Stimulated activated CD8-positive, alpha-beta memory T cell treated with anti-CD3 and anti-CD28 coated beads, Interleukin-4, amount 100 ng/mL, for 48 hours (primary cell): ENCODE measurements at regions not wholly inside any gene's neighbourhood (a gene's known extent, or its start where the extent isn't known, plus 50 kb on each side); places are given as distances from the start of the nearest gene placed in this dataset.

Experiments used
- DNase-seq: peaks from one replicate; pipeline ENCODE4 v3.0.0-alpha.2; 2020

DNA sequence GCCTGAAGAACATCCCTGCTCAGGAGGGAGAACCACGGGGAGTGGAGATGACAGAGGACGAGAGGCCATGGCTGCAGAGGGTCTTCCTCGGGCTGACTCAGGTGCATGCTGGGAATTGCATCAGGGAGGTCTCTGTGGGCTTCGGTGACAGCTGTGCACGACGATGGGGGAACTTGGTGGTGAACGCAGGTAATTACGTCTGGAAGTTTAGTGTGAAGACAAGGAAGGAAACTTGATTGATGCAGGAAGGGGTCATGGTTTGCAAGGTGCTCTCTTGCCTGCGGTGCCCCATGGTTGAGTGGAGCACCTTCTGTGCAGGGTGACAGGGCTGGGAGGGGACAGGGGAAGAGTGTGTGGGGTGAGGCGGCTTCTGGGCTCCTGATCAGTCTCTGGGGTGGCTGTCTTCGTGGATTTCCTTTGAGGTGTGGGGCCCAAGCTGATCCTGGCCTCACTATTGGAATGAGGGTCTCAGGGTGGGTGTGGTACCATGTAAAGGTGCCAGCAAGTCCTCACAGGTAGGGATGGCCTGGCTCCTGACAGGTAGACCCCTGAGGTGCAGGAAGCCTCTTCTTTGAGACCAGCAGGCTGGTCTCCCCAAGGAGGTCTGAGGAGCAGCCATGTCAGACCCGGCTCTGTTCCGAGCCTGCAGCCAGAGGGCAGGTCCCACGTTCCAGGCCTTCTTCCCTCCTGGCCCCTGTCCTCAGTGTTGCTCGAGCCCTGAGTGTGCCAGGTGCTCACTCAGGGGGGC is 1020.1 kb downstream of the TBC1D22A start:
- DNase-seq, result no peak

DNA sequence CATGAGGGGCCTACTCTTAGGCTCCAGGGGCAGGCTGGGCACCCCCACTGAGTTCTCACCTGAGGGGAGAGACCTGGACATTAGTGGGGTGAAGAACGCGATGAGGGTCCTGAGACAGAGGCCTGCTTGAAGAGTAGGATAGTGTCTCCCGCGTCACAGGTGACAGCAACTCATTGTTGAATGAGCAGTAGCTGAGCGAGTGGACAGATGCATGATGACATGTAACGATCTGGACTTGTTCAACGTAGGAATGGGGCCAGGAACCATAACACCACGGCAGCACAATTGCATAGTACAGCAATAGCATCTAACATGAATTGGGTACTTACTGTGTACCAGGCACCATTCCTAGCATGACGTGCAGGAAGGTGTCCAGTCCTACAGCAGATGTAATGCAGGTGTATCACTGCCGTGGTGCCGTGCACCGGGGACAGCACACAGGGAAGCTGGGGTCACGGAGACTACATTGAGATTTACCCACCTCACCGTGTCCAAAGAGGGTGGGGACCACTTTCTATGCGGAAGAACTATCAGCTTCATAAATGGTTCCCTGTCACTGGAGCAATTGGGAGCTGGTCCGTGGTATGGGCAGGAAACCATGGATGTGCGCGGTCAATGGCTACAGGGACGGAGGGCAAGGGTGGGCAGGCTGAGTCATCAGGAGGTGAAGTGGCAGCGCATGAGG is 1019.1 kb downstream of the TBC1D22A start:
- DNase-seq, result no peak

DNA sequence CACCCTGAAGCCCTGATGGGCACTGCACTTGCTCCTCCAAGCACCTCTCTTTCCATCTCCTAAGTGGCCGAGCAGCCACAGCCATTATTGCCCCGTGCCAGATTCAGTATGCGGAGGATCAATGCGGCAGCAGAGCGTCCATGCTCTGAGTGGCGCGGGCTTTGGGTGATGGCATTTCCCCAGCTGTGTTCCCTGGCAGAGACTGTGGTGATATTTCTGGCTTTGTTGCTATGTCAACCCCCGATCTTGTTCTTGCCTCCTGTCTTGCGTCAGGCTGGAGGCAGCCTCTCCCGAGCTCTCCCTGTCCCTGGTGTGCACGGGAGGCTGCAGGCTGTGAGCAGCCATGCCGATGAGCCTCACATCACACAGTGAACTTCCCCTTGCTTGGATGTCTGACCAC is 1018.6 kb downstream of the TBC1D22A start:
- DNase-seq, result no peak

DNA sequence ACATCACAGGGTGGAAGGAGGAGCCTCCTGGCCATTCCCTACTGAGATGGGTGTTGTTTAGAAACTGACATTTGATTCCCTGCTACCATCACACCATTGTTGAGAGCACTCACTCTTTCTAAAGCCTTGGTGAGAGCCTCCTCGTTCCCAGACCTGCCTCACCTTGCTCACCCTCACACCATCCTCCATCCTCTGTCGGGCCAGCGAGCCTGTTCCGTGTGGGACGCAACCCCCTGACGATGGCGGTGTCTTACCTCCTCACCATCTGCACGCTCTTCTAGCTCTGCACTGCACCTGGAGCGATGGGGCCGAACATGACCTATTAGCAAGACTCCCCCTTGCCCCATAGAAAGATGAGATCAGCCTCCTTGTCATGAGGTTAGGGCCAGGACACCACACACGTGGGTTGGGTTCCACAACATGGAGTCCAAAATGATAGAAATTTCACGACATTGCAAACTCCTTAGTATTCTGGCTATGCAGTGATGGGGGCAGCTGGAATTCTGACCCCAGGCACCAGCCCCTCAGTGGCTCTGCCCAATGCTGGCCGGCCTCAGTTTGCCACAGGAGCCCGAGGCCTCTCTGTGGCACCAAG is 1017.9 kb downstream of the TBC1D22A start:
- no peak for DNase-seq

DNA sequence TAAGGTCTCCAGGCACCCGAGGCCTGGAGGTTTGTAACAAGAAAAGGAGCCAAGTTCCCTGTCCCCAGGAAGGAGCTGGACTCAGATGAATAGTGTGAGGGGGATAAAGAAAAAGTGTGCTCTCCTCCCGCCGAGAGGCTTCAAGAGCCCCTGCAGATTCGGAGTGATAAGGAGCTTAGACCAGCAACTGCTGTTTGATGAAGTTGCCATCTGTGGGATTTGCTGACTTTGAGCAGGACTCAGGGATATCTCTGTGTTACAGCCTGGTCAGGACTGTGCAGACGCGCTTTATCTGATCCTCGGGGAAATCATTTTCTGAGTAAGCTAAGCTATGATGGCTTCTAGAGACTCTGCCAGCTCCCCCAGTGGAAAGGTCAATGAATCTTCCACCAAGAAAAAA is 1017.0 kb downstream of the TBC1D22A start:
- no peak for DNase-seq

DNA sequence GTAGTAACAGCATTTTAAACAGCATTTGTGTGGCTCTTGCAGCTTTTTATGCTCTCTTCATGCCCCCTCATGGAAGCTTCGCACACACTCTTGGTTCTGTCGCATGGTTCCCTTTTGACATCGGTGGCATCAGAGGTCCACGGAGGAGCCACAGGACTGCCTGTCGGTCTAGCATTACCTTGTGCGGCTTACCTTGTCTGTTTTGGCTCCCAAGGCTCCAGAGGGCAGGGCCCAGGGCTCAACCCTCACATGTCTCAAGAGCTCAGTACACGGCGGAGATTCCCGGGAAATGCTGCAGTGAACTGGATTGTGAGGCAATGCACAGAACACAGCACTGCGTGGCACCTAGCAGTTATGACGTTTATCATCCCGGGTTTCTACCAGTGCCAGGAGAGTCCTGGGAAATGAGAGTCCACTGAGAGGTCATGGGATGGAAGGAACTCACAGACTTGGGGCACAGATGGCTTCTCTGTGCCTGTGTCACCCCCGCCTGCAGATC is 1015.8 kb downstream of the TBC1D22A start:
- DNase-seq, result no peak

DNA sequence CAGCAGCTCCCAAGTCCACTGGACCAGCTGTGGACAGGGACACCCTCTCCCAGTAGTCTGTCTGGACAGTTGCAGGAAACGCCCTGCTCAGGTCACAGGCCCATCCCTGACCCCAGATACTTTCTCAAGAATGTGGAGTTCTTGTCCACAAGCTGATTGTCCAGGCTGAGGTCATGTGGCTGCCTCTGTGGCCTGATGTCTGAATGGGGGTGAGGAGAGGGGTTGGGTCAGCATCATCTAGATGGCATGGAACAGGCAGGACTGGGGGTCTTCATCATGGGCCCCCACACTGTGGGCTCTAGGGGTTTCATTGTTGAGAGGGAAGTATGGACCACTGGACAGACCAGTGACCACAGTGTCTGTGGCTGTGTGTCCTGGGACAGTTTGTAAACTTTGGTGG is 1015.0 kb downstream of the TBC1D22A start:
- no peak for DNase-seq

DNA sequence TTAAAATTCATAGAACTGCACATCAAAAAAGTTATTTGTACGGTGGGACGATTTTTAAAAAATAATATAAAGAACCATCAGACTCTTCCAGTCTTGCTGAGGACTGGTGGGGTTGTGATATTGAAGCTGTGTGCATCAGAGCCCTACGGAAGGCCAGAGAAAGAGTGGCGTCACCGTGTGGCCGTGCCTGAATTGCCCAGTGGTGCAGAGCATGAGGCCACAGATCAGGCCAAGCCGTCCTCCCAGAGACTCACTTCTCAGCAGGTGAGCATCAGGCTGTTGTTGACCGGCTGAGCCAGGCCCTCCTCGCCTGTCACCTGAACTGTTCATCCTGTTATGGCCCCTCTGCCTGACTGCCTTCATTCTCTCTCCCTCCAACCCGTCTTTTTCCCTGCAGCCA is 1013.9 kb downstream of the TBC1D22A start:
- DNase-seq, result no peak

DNA sequence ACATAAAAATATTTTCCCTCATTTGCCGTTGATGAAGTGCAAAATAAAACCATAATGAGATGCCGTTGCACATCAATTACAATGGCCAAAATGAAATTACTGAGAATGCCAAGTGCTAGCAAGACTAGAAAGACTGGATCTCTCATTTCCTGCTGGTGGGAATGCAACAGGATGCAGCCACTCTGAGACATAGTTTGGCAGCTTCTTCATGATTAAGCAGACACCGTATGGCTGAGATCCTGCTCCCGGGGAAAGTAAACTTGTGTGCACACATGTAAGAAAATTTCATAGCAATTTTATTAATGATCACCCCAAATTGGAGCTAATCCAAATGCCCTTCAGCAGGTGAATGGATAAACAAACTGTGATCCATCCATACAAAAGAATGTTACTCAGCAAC is 1013.2 kb downstream of the TBC1D22A start:
- DNase-seq, result no peak

DNA sequence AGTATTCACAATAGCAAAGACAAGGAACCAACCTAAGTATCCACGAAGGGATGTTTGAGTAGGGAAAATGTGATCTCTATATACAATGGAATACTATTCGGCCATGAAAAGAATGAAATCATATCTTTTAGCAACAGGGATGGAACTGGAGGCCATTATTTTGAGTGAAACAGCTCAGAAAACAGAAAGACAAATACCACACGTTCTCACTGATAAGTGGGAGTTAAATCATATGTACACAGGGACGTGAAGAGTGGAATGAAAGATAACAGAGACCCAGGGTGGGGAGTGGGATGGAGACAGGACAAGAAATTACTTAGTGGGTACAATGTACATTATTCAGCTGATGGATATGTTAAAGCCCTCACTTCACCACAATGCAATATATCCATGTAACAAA is 1012.7 kb downstream of the TBC1D22A start:
- DNase-seq, result no peak

DNA sequence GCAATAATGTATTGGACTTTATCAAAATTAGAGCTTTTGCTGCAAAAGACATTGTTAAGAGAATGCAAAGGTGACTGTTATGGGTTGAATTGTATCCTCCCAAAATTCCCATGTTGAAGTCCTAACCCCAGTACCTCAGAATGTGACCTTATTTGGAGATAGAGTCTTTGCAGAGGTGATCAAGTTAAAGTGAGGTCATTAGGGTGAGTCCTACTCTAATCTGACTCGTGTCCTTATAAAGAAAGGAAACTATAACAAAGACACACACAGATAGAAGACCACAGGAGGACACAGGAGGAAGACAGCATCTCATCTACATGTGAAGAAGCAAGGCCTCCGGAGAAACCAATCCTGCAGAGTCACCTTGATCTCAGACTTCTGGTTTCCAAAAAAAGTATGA is 1011.2 kb downstream of the TBC1D22A start:
- DNase-seq, result no peak

DNA sequence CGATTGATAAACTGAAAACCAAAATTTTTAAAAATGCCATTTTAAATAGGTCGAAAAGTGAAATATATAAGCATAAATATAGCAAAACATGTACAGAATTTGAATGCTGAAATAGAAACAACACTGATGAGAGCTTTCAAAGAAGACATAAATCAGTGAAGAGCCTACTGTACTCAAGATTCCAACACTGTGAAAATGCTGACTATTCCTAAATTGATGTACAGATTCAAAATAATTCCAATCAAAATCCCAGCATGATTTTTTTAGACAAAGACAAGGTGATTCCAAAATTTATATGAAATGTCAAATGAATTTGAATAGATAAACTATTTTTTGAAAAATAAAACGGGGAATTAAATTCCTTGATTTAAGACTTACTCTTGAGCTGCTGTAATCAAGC is 1010.4 kb downstream of the TBC1D22A start:
- DNase-seq, result no peak

DNA sequence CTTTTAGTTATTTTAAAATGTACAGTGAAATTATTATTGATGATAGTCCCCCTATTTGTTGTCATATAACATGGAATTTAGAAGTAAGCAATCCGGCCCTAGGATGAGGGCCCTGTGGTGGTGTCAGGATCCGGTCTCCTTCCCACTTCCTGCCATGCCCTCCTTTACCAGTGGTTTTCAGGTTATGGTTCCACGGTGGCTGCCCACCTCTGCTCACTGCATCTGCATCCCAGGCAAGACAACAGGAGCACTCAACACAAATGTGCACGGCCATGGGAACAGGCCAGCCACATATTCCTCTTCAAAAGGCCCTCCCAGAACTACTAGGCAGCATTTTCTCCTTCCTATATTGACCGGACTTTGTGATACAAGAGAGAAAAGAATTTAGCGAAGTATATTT is 1007.2 kb downstream of the TBC1D22A start:
- DNase-seq, result no peak

DNA sequence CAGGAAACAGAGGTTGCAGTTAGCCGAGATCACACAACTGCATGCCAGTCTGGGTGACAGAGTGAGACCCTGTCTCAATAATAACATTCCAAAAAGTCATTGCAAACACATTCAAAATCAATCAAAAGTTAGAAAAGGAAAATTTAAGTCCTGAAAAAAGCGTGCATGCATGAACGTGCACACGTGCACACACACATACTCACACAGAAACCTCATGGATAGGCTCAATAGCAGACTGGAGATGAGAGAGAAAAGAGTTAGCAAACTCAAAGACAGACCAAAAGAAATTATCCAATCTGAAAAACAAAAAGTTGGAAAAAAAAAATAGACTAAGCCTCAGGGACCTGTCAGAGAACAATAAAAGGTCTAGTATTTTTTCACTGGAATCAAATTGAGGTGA is 1005.6 kb downstream of the TBC1D22A start:
- no peak for DNase-seq

DNA sequence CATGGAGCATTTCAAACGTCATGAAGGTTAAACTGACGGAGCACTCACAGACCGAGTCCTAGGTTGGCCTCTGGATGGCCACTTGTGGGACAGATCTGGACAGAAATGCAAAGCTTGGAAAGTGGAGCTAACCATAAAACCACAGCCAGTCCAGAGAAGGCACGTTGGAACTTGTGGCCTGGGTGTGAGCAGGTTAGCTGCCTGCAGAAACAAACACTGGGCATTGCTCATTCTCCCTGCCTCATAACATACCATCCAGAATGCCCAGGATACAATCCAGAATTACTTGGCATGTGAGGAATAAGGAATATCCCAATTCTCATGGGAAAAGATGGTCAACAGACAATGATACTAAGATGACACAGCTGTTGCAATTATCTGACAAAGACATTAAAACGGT is 1005.0 kb downstream of the TBC1D22A start:
- DNase-seq, result no peak

DNA sequence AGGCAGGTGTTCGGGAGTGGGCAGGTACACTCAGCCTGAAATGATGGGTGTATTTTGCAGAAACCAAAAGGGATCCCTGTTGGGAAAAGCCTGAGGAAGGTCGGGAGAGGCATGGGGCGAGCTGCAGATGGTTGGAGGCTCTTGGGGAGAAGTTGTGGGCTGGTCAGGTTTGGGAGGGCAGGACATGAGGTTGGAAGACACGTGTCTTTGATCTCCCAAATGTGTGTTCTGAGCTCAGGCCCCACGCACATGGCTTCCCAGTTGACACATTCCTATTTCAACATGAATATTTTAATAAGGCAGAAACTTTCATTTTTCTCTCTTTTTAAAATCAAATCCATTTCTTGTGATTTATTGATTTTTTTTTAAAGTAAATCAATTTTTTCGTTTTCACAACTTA is 1003.3 kb downstream of the TBC1D22A start:
- no peak for DNase-seq

DNA sequence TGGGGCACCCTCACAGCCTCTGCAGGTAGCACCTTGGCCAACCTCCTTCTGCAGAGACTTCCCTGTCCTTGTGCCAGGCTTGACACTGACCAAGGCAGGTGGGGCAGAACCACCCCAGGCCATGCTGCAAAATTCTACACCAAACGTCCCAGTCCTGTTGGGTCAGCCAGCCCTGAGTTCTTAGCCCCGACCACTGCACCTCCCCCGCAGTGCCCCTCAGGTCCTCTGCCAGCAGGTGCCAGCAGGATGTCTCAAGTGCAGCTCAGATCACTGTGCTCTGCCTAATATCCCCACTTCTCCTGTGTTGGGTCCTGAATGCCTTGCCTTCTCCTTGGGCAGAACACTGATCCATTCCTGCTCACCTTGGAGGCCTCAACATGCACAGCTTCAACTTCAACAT is 999.7 kb downstream of the TBC1D22A start:
- DNase-seq, result no peak

DNA sequence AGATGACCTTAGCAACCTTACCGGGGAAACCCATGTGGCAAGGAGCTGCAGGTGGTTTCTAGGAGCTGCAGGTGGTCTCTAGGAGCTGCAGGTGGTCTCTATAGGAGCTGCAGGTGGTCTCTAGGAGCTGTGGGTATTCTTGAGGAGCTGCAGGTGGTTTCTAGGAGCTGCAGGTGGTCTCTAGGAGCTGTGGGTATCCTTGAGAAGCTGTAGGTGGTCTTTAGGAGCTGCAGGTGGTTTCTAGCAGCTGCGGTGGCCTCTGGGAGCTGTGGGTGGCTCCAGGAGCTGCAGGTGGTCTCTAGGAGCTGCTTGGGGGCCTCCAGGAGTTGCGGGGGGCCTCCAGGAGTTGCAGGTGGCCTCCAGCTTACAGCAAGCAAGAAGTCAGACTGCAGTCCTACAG is 997.5 kb downstream of the TBC1D22A start:
- DNase-seq, result no peak

DNA sequence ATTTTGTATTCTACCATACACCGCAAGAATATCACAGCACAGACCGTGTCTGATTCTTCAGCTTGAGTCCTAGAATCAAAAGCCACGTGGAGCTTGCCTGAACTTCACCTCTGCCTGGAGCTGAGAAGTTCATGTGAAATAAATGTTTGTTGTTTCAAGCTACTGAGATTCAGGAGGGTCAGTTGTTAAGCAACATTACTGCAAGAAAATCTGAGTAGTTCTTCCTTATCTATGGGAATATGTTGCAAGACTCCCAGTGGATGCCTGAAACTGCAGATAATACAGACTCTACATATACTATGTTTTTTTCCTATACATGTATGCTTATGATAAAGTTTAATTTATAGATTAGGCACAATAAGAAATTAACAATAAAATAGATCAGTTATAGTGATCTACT is 995.3 kb downstream of the TBC1D22A start:
- DNase-seq, result no peak

DNA sequence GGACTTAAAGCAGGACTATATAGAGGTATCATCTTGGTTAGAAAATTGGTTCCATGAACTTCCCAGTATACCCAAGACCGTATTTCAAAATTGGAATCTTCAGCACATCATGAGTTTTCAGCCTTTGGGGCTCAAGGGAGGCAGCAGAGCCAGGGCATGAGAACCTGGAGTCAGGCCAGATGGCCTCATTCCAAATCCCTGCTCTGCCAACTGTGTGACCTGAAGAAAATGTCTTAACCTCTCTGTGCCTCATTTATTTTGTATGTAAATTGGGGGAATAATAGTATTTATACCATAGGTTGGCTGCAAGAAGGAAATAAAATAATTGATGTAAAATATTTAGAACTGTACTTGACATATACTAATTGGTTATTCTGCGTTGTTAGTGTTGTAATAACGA is 987.6 kb downstream of the TBC1D22A start:
- no peak for DNase-seq

DNA sequence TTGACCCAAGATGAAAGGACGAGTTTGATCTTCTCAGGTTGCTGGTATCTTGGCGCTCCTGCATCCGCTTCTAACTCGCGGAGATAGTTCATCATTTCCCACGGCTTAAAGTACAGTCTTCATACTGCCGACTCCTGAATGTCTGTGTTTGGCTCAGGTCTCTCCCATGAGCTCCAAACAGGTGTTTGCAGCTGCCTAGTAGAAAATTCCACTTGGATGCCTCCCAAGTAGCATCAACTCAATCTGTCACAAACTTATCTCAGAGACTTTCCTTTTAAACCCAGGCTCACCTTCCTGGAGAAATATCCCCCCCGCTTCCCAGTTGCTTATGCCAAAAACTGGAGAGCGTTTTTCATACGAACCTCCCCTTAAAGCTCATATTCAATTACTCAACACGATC is 986.5 kb downstream of the TBC1D22A start:
- no peak for DNase-seq

DNA sequence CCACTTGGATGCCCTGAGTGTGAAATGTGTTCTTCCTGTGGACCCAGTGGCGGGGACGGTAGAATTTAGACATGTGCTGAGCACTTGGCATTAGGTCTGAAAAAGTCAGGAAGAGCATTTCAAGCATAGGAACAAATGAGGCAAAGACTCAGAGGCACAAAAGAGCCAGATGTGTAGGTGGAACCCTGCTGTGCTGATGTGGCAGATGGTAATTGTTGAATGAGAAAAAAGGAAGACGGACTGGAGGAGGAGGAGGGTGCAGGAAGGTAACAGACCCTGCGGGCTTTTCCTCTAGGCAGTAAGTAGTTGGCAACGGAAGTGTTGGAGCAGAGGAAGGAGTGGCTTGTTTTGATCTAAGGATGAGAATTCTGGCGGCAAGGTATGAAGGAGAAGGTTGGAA is 985.8 kb downstream of the TBC1D22A start:
- DNase-seq, result no peak

DNA sequence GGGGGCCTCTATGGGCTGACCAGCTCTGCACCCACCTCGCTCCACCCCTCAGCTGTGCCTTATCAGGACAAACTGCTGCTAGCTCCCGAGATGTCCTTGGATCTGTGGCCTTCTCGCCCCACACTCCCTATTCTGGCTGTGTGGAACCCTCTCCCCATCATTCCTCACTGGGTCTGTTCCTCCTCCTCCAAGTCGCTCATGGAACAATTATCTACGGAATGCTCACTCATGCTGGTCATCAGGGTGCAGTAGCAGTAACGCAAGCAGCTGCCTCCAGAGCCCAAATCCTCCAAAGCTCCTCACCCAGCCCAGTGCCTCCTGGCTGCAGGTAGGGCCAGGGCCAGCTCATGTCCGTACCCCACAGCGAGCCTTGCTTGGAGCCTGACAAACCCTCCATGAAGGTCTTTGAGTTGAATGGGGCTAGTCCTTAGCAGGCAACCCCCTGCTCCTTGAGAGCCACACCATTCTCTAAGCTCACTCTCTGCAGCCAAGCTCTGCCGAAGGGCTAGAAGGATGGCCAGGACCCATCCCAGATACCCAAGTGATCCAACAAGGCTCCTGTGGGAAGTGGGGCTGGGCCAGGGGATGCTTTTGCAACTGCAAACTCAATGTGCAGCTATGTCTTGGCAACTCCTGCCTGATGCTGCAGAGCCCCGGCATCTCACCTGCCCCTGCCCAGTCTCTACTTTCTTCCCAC is 977.8 kb downstream of the TBC1D22A start:
- DNase-seq, result no peak
